ENCODE measurements at regions not wholly inside any gene's neighbourhood (a gene's known extent, or its start where the extent isn't known, plus 50 kb on each side); places are given as distances from the start of the nearest gene placed in this dataset.

DNA sequence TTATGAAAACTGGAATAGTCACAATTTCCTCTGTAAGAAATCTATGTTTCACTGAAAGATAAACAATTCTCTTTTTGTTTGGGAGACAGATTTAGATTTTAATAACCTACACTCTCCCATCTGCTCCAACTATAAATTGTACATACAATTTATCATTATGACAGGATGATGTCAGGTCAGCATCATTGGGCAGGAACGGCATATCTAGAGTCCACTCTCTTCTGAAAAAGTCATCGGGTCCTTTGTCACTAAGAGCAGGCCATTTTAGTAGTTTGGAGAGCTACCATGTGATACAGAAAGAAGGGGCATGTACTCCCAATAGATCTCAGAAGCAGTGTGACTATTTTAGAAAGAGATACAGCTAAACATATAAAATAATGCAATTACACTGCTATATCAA, 180.8 kb upstream of the ARGLU1 start:
- Histone ChIP-seq H3K27me3 (ENCODE audit: low read depth) (no peaks in the 10 kb centered on the region), H3K4me1 (peaks cover 13% of the 10 kb centered on the region), H3K9me3 (replicated peaks) (peaks cover 8% of the 10 kb centered on the region), H3K4me3 (no peak overlapping the region), H3K27ac (replicated peaks) (no peak overlapping the region), H3K36me3 (no peaks in the 10 kb centered on the region)
- TF ChIP-seq, protein P1, sequence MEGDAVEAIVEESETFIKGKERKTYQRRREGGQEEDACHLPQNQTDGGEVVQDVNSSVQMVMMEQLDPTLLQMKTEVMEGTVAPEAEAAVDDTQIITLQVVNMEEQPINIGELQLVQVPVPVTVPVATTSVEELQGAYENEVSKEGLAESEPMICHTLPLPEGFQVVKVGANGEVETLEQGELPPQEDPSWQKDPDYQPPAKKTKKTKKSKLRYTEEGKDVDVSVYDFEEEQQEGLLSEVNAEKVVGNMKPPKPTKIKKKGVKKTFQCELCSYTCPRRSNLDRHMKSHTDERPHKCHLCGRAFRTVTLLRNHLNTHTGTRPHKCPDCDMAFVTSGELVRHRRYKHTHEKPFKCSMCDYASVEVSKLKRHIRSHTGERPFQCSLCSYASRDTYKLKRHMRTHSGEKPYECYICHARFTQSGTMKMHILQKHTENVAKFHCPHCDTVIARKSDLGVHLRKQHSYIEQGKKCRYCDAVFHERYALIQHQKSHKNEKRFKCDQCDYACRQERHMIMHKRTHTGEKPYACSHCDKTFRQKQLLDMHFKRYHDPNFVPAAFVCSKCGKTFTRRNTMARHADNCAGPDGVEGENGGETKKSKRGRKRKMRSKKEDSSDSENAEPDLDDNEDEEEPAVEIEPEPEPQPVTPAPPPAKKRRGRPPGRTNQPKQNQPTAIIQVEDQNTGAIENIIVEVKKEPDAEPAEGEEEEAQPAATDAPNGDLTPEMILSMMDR (IDR thresholded peaks at IDR 0.05; ENCODE audit: borderline replicate concordance) = no peak
- DNase-seq = no peak
- intact Hi-C loops (cut with micrococcal nuclease) = no loop called here

DNA sequence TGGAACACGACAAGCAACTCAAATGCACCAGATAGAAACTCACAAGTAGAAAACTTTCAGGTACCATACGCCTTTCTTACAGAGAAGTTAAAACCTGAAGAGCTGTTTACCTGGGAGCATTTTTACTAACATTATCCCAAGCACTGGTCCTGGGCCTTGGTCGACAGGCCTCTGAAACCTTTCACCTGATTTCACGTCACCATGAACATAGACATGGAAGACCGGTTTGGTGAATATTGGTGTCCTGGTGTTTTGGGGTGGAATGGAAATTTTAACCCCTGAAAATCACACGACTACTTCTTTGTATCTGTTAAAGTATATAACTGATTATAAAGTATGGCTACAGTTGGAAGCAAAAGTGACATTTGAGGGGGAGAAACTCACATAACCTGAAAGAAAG, 176.6 kb upstream of the ARGLU1 start:
- Histone ChIP-seq H3K36me3 (no peaks in the 10 kb centered on the region), H3K9me3 (replicated peaks) (peaks cover 8% of the 10 kb centered on the region), H3K27ac (replicated peaks) (no peak overlapping the region), H3K27me3 (ENCODE audit: low read depth) (no peaks in the 10 kb centered on the region), H3K4me1 (peaks cover 4% of the 10 kb centered on the region), H3K4me3 (no peak overlapping the region)
- intact Hi-C loops (cut with micrococcal nuclease) = no loop called here
- no peak for DNase-seq
- TF ChIP-seq, protein P1 (IDR thresholded peaks at IDR 0.05; ENCODE audit: borderline replicate concordance) = no peak

DNA sequence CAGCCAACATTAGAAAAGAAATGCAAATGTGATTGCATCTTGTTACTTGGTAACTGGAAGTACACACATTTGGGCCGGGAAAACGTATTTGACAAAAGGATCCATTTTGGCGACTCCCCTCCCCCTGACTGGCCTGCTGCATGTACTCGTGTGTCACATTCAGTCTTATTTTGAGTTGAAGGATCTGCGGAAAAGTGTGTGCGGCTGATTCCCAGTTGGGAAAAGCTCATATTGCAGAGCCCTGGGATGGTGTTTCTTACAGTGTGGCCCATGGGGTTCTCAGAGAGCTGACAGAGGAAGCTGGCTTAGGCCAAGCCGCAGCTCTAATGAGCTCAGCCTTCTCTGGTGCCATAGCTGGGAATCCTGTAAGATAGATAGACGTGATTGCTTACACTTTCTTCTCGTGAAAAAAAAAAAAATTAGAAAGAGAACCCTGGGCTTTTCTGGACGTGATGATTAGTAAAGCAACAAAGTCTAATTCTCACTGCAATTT, 170.3 kb upstream of the ARGLU1 start:
- no peak overlapping the region for H3K27ac ChIP-seq (replicated peaks)
- no peaks in the 10 kb centered on the region for H3K36me3 ChIP-seq
- no peaks in the 10 kb centered on the region for H3K9me3 ChIP-seq (replicated peaks)
- intact Hi-C loops (cut with micrococcal nuclease) = no loop called here
- DNase-seq = no peak
- peaks cover 4% of the 10 kb centered on the region for H3K4me1 ChIP-seq
- TF ChIP-seq, protein P1 (IDR thresholded peaks at IDR 0.05; ENCODE audit: borderline replicate concordance) = no peak
- H3K4me3 ChIP-seq = no peak overlapping the region
- no peaks in the 10 kb centered on the region for H3K27me3 ChIP-seq (ENCODE audit: low read depth)

DNA sequence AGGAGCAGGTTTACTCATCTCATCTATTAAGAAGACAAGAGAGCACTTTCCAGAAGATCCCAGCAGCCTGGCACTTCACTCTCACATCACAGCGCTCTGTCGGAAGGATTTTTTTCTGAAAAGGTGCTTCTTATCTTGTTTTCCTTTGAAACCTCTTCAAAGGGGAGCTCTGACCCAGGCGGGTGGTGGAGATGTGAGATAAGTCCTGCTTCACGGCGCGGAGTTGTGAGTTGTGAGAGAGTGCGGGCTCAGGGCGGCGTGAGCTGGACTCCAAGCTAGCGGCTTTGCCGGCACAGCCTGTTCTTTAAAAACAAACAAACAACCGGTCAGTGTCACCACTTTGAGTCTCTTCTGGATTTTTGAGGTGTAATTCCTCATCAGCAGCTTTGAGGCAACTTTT, 169.0 kb upstream of the ARGLU1 start:
- no peaks in the 10 kb centered on the region for H3K36me3 ChIP-seq
- no peak overlapping the region for H3K27ac ChIP-seq (replicated peaks)
- peaks cover 4% of the 10 kb centered on the region for H3K4me1 ChIP-seq
- no peak for DNase-seq
- intact Hi-C loops (cut with micrococcal nuclease) = no loop called here
- H3K27me3 ChIP-seq (ENCODE audit: low read depth) = no peaks in the 10 kb centered on the region
- TF ChIP-seq, protein P1 (IDR thresholded peaks at IDR 0.05; ENCODE audit: borderline replicate concordance) = no peak
- no peaks in the 10 kb centered on the region for H3K9me3 ChIP-seq (replicated peaks)
- no peak overlapping the region for H3K4me3 ChIP-seq

GRCh38 chr13:106734198-106734597, 166.3 kb upstream of the ARGLU1 start:
- intact Hi-C loops (cut with micrococcal nuclease) = no loop called here
- H3K4me1 ChIP-seq = no peaks in the 10 kb centered on the region
- no peak overlapping the region for H3K27ac ChIP-seq (replicated peaks)
- H3K36me3 ChIP-seq = no peaks in the 10 kb centered on the region
- no peak for DNase-seq
- no peaks in the 10 kb centered on the region for H3K9me3 ChIP-seq (replicated peaks)
- TF ChIP-seq, protein P1 (IDR thresholded peaks at IDR 0.05; ENCODE audit: borderline replicate concordance) = no peak
- H3K27me3 ChIP-seq (ENCODE audit: low read depth) = no peaks in the 10 kb centered on the region
- H3K4me3 ChIP-seq = no peak overlapping the region

GRCh38 chr13:106723036-106723435, 155.1 kb upstream of the ARGLU1 start:
- no peak overlapping the region for H3K27ac ChIP-seq (replicated peaks)
- intact Hi-C loops (cut with micrococcal nuclease) = no loop called here
- no peak overlapping the region for H3K4me3 ChIP-seq
- no peaks in the 10 kb centered on the region for H3K36me3 ChIP-seq
- H3K4me1 ChIP-seq = no peaks in the 10 kb centered on the region
- H3K9me3 ChIP-seq (replicated peaks) = peaks cover 24% of the 10 kb centered on the region
- H3K27me3 ChIP-seq (ENCODE audit: low read depth) = no peaks in the 10 kb centered on the region
- TF ChIP-seq, protein P1 (IDR thresholded peaks at IDR 0.05; ENCODE audit: borderline replicate concordance) = no peak
- no peak for DNase-seq

Measured in left ventricle myocardium inferior (tissue), 1 donor.